ENCODE measurements at regions not wholly inside any gene's neighbourhood (a gene's known extent, or its start where the extent isn't known, plus 50 kb on each side); places are given as distances from the start of the nearest gene placed in this dataset. TPM values are rescaled to one million over a fixed set of nuclear protein-coding genes. Genes with fewer than 3 reads are reported as not detected.

GRCh38 chr3:96755519-96755918 is 58.9 kb upstream of the EPHA6 start:
- no peaks in the 10 kb centered on the region for H3K36me3 ChIP-seq
- H3K27ac ChIP-seq: no peak overlapping the region
- no peak overlapping the region for H3K4me3 ChIP-seq
- 81 to 85% (median 84%) methylated on average over 4 of the region's 4 CpGs for WGBS, 3 donors
- no peaks in the 10 kb centered on the region for H3K27me3 ChIP-seq
- H3K4me1 ChIP-seq (ENCODE audit: insufficient read depth): no peaks in the 10 kb centered on the region
- DNase-seq: no peak
- H3K9me3 ChIP-seq: no peaks in the 10 kb centered on the region
- TF ChIP-seq POLR2A (IDR thresholded peaks at IDR 0.05) (no peak), CTCF (IDR thresholded peaks at IDR 0.05) (no peak), EP300 (IDR thresholded peaks at IDR 0.05) (no peak)
- intact Hi-C loops (cut with DNase I): no loop called here

- no peaks in the 10 kb centered on the region for H3K4me1 ChIP-seq (ENCODE audit: insufficient read depth)
- no peak for TF ChIP-seq CTCF (IDR thresholded peaks at IDR 0.05)
- no peak for TF ChIP-seq POLR2A (IDR thresholded peaks at IDR 0.05)
- TF ChIP-seq EP300 (IDR thresholded peaks at IDR 0.05): no peak
- WGBS, 3 donors: 42 to 54% (median 44%) methylated on average over 1 of the region's 1 CpG
Measured at GRCh38 chr3:96756516-96756915, 57.9 kb upstream of the EPHA6 start.

GRCh38 chr3:96760956-96761355 is 53.4 kb upstream of the EPHA6 start:
- Histone ChIP-seq H3K9me3 (no peaks in the 10 kb centered on the region), H3K27ac (no peak overlapping the region), H3K27me3 (no peaks in the 10 kb centered on the region), H3K4me3 (no peak overlapping the region), H3K4me1 (ENCODE audit: insufficient read depth) (no peaks in the 10 kb centered on the region), H3K36me3 (no peaks in the 10 kb centered on the region)
- no peak for DNase-seq
- TF ChIP-seq EP300 (IDR thresholded peaks at IDR 0.05) (no peak), POLR2A (IDR thresholded peaks at IDR 0.05) (no peak), CTCF (IDR thresholded peaks at IDR 0.05) (no peak)
- intact Hi-C loops (cut with DNase I): no loop called here
- WGBS, 3 donors: 85 to 86% (median 86%) methylated on average over 4 of the region's 4 CpGs

More at GRCh38 chr3:96756516-96756915, 57.9 kb upstream of the EPHA6 start:
- no peak overlapping the region for H3K27ac ChIP-seq
- DNase-seq: no peak
- no peaks in the 10 kb centered on the region for H3K9me3 ChIP-seq
- H3K27me3 ChIP-seq: no peaks in the 10 kb centered on the region
- intact Hi-C loops (cut with DNase I): no loop called here
- H3K36me3 ChIP-seq: no peaks in the 10 kb centered on the region
- no peak overlapping the region for H3K4me3 ChIP-seq

Small RNAs in the stretch of these regions (microRNA-seq; reads per million reads assigned to microRNA genes)
- gene MIR8060: 0 reads per million in 3 donors

Small RNAs in the stretch of these regions (small RNA-seq; reads per million reads assigned to genes)
- gene MIR8060 (not detected), gene RNU6-1094P (not detected)
